Keratinocyte (primary cell): ENCODE measurements at regions not wholly inside any gene's neighbourhood (a gene's known extent, or its start where the extent isn't known, plus 50 kb on each side); places are given as distances from the start of the nearest gene placed in this dataset.

Experiments used
- EZH2 ChIP-seq: IDR thresholded peaks from one replicate; pipeline ENCODE4 v1.6.1; 2012; ENCODE audit warnings: inconsistent platforms, mild to moderate bottlenecking, low read length, moderate library complexity
- TF ChIP-seq, protein P1 (sequence below), 3 experiments: IDR thresholded peaks in 1 of 3; conservative IDR thresholded peaks in 1 of 3; optimal IDR thresholded peaks in 1 of 3; 2 replicates in 2 of 3; 3 replicates in 1 of 3; pipeline versions ENCODE3 to v1.5.1; 2011; ENCODE audit warnings: low read length in 3 of 3, mild to moderate bottlenecking in 3 of 3, moderate library complexity in 2 of 3, control low read depth in 1 of 3, inconsistent platforms in 1 of 3; ENCODE audit not compliant: insufficient read depth in 2 of 3; ENCODE audit errors: extremely low read depth in 1 of 3

DNA sequence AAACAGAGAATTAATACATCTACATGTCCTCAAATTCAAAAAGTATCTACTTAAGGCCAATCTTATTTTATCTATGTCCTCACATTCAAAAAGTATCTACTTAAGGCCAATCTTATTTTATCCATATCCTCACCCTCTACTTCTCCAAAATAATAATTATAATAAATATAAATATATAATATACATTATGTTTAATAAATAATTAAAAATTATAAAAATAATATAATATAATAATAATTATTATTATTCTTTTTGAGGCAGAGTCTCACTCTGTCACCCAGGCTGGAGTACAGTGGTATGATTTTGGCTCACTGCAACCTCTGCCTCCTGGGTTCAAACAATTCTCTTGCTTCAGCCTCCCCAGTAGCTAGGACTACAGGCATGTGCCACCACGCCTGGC is 784.9 kb downstream of the DNAJB9 start:
- TF ChIP-seq, protein P1, sequence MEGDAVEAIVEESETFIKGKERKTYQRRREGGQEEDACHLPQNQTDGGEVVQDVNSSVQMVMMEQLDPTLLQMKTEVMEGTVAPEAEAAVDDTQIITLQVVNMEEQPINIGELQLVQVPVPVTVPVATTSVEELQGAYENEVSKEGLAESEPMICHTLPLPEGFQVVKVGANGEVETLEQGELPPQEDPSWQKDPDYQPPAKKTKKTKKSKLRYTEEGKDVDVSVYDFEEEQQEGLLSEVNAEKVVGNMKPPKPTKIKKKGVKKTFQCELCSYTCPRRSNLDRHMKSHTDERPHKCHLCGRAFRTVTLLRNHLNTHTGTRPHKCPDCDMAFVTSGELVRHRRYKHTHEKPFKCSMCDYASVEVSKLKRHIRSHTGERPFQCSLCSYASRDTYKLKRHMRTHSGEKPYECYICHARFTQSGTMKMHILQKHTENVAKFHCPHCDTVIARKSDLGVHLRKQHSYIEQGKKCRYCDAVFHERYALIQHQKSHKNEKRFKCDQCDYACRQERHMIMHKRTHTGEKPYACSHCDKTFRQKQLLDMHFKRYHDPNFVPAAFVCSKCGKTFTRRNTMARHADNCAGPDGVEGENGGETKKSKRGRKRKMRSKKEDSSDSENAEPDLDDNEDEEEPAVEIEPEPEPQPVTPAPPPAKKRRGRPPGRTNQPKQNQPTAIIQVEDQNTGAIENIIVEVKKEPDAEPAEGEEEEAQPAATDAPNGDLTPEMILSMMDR (optimal IDR thresholded peaks at IDR 0.05 in 1 of 3, IDR thresholded peaks at IDR 0.05 in 1 of 3, conservative IDR thresholded peaks at IDR 0.05 in 1 of 3; ENCODE audit: extremely low read depth in 1 of 3, insufficient read depth in 2 of 3, low read length in 3 of 3): no peak
- no peak for TF ChIP-seq EZH2
